ENCODE measurements at regions not wholly inside any gene's neighbourhood (a gene's known extent, or its start where the extent isn't known, plus 50 kb on each side); places are given as distances from the start of the nearest gene placed in this dataset.

- Histone ChIP-seq H3K79me2 (ENCODE audit: insufficient read depth, low read length) (no peaks in the 10 kb centered on the region), H3K9ac (ENCODE audit: low read length) (no peak overlapping the region), H3K9me3 (ENCODE audit: control insufficient read depth in 1 of 2, insufficient read depth in 1 of 2, low read depth in 1 of 2, low read length in 2 of 2) (no peaks in the 10 kb centered on the region; a peak in 1 of 4 replicates), H2AFZ (ENCODE audit: low read depth, low read length, poor library complexity, severe bottlenecking) (no peak overlapping the region), H3K27me3 (ENCODE audit: insufficient read depth, low read length) (no peaks in the 10 kb centered on the region), H4K20me1 (ENCODE audit: insufficient read depth) (no peaks in the 10 kb centered on the region), H3K4me2 (ENCODE audit: low read length) (no peak overlapping the region), H3K4me3 (replicated peaks in 1 of 2; ENCODE audit: low read depth in 1 of 2, low read length in 2 of 2) (no peak overlapping the region), H3K9me2 (ENCODE audit: insufficient read depth) (no peaks in the 10 kb centered on the region), H3K4me1 (ENCODE audit: control insufficient read depth in 1 of 2, insufficient read depth in 2 of 2, low read length in 2 of 2) (no peaks in the 10 kb centered on the region), H3K27ac (ENCODE audit: low read depth, low read length) (no peak overlapping the region), H3K36me3 (ENCODE audit: control insufficient read depth in 1 of 2, insufficient read depth in 2 of 2, low read length in 2 of 2) (no peaks in the 10 kb centered on the region)
- BruUV-seq (replicated peaks): no TSS peak
- DNase-seq (ENCODE audit: low read depth, low spot score): no peak
- ChIA-PET POLR2A (no interaction called here), CTCF (no interaction called here), RAD21 (ENCODE audit: low non-redundant PET in 1 of 2, low total read pairs in 2 of 2, uncharacterized antibody in 2 of 2, unreplicated experiment in 2 of 2) (no interaction called here)
- intact Hi-C loops (cut with micrococcal nuclease): no loop called here
- ATAC-seq: no peak
- TF ChIP-seq ATF3 (IDR thresholded peaks at IDR 0.05): no peak
- TF ChIP-seq SP1 (IDR thresholded peaks at IDR 0.05; ENCODE audit: low read depth): no peak
- no peak for TF ChIP-seq CTCF (IDR thresholded peaks at IDR 0.05 in 2 of 3, conservative IDR thresholded peaks at IDR 0.05 in 1 of 3; ENCODE audit: borderline replicate concordance in 1 of 3, insufficient read depth in 1 of 3, low read depth in 2 of 3, low read length in 2 of 3)
- TF ChIP-seq POLR2AphosphoS5 (IDR thresholded peaks at IDR 0.05; ENCODE audit: low read depth, low read length): no peak
- no peak for TF ChIP-seq ZNF274 (IDR thresholded peaks at IDR 0.05; ENCODE audit: low read depth, low read length)
- no peak for TF ChIP-seq JUND (IDR thresholded peaks at IDR 0.05)
- TF ChIP-seq MAX (IDR thresholded peaks at IDR 0.05): no peak
- no peak for TF ChIP-seq ELF1 (IDR thresholded peaks at IDR 0.05; ENCODE audit: borderline replicate concordance, low read depth)
- no peak for TF ChIP-seq CEBPB (IDR thresholded peaks at IDR 0.05; ENCODE audit: low read depth)
- no peak for TF ChIP-seq POLR2A (IDR thresholded peaks at IDR 0.05; ENCODE audit: borderline replicate concordance, extremely low read depth, insufficient read depth, insufficient read length)
- no peak for TF ChIP-seq ZBTB33 (IDR thresholded peaks at IDR 0.05; ENCODE audit: extremely low read depth, insufficient replicate concordance, low read length)
- TF ChIP-seq ZFX (IDR thresholded peaks at IDR 0.05): no peak
- TF ChIP-seq REST (IDR thresholded peaks at IDR 0.05; ENCODE audit: low read depth): no peak
- no peak for TF ChIP-seq SRF (IDR thresholded peaks at IDR 0.05; ENCODE audit: low read depth)
- no peak for TF ChIP-seq SIN3A (IDR thresholded peaks at IDR 0.05; ENCODE audit: low read depth)
- no peak for TF ChIP-seq RAD21 (IDR thresholded peaks at IDR 0.05; ENCODE audit: low read depth)
Observed at GRCh38 chr2:104598636-104599035, 255.3 kb upstream of the POU3F3 start.
